ENCODE measurements at regions not wholly inside any gene's neighbourhood (a gene's known extent, or its start where the extent isn't known, plus 50 kb on each side); places are given as distances from the start of the nearest gene placed in this dataset.

DNA sequence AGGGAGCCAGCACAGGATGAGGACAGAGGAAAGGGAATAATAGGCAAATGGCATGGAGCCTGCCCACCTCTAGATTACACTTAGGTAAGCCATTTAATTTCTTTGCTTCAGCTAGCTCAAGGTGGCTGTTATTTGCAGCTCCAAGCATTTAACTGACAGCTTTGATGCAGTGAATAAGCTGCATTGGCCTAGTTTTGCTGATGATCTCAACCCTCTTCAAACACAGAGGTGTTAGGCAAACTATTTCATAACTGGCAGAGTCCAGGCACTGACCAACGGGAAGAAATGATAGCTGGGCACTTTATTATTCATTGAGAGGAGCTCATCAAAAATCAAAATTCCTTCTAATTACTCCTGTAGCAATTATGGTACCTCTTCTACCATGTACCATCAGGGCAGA is 317.4 kb downstream of the BMPER start:
- TF ChIP-seq EZH2 (IDR thresholded peaks at IDR 0.05; ENCODE audit: borderline replicate concordance, low read depth, low read length, poor library complexity, severe bottlenecking): no peak
- TF ChIP-seq, protein P1, sequence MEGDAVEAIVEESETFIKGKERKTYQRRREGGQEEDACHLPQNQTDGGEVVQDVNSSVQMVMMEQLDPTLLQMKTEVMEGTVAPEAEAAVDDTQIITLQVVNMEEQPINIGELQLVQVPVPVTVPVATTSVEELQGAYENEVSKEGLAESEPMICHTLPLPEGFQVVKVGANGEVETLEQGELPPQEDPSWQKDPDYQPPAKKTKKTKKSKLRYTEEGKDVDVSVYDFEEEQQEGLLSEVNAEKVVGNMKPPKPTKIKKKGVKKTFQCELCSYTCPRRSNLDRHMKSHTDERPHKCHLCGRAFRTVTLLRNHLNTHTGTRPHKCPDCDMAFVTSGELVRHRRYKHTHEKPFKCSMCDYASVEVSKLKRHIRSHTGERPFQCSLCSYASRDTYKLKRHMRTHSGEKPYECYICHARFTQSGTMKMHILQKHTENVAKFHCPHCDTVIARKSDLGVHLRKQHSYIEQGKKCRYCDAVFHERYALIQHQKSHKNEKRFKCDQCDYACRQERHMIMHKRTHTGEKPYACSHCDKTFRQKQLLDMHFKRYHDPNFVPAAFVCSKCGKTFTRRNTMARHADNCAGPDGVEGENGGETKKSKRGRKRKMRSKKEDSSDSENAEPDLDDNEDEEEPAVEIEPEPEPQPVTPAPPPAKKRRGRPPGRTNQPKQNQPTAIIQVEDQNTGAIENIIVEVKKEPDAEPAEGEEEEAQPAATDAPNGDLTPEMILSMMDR (conservative IDR thresholded peaks at IDR 0.05; ENCODE audit: low read depth, low read length): no peak

Data from A673 (cell line).